GM23338 (cell line): ENCODE measurements at regions not wholly inside any gene's neighbourhood (a gene's known extent, or its start where the extent isn't known, plus 50 kb on each side); places are given as distances from the start of the nearest gene placed in this dataset.

Experiments
- ATAC-seq: fragments of 200-7000 bp; cut with Tn5 transposase; 3 replicates; pipeline ENCODE4 v1.9.1; 2020
- DNase-seq: peaks from one replicate; pipeline ENCODE4 v3.0.0-alpha.2; 2015; ENCODE audit warnings: low spot score
- H2AFZ ChIP-seq: fragments of 200-600 bp; sonication (generic); 2 replicates; pipeline ENCODE4 v1.8.0; 2016; ENCODE audit warnings: antibody characterized with exemption, mild to moderate bottlenecking, moderate library complexity
- H3F3A ChIP-seq: fragments of 200-600 bp; sonication (generic); replicated peaks from 2 replicates; pipeline ENCODE4 v1.8.0; 2017; ENCODE audit warnings: antibody characterized with exemption, mixed run types, low read depth
- H3K27ac ChIP-seq: fragments of 200-600 bp; sonication (generic); 2 replicates; pipeline ENCODE4 v1.6.1; 2016; ENCODE audit warnings: low read depth
- H3K27me3 ChIP-seq: fragments of 200-600 bp; sonication (generic); 2 replicates; pipeline ENCODE4 v1.8.0; 2016; ENCODE audit warnings: mild to moderate bottlenecking, mixed run types, moderate library complexity; ENCODE audit not compliant: insufficient read depth
- H3K36me3 ChIP-seq: fragments of 200-600 bp; sonication (generic); 2 replicates; pipeline ENCODE4 v1.8.0; 2016; ENCODE audit warnings: mild to moderate bottlenecking; ENCODE audit not compliant: insufficient read depth
- H3K4me1 ChIP-seq: fragments of 200-600 bp; sonication (generic); 2 replicates; pipeline ENCODE4 v1.8.0; 2016; ENCODE audit warnings: mild to moderate bottlenecking, moderate library complexity; ENCODE audit not compliant: insufficient read depth
- H3K4me2 ChIP-seq: fragments of 200-600 bp; sonication (generic); 2 replicates; pipeline ENCODE4 v1.7.1; 2017; ENCODE audit warnings: mixed run types
- H3K4me3 ChIP-seq: fragments of 200-600 bp; sonication (generic); 2 replicates; pipeline ENCODE4 v1.6.1; 2016; ENCODE audit warnings: mixed run types
- H3K79me2 ChIP-seq: fragments of 200-600 bp; sonication (generic); replicated peaks from 2 replicates; pipeline ENCODE4 v1.8.0; 2017; ENCODE audit warnings: mild to moderate bottlenecking; ENCODE audit not compliant: insufficient read depth
- H3K9me2 ChIP-seq: fragments of 200-600 bp; sonication (generic); 2 replicates; pipeline ENCODE4 v1.8.0; 2017; ENCODE audit not compliant: insufficient read depth
- H4K20me1 ChIP-seq: fragments of 200-600 bp; sonication (generic); replicated peaks from 2 replicates; pipeline ENCODE4 v1.8.0; 2017; ENCODE audit warnings: mild to moderate bottlenecking; ENCODE audit not compliant: insufficient read depth
- H3K27ac Mint-ChIP-seq: 2 replicates; pipeline ENCODE4 v1.8.0; 2020; ENCODE audit warnings: inconsistent platforms, mild to moderate bottlenecking, moderate library complexity, mixed read lengths
- H3K27me3 Mint-ChIP-seq: 3 replicates; pipeline ENCODE4 v1.8.0; 2022; ENCODE audit warnings: low read depth, mild to moderate bottlenecking, moderate library complexity, mixed read lengths, inconsistent platforms; ENCODE audit not compliant: insufficient read depth, poor library complexity
- H3K36me3 Mint-ChIP-seq: 3 replicates; pipeline ENCODE4 v1.8.0; 2021; ENCODE audit warnings: low read depth, mild to moderate bottlenecking, inconsistent platforms, moderate library complexity, mixed read lengths
- H3K4me1 Mint-ChIP-seq: 3 replicates; pipeline ENCODE4 v1.8.0; 2020; ENCODE audit warnings: mild to moderate bottlenecking, inconsistent platforms, mixed read lengths
- H3K4me3 Mint-ChIP-seq: 3 replicates; pipeline ENCODE4 v1.8.0; 2021; ENCODE audit warnings: moderate library complexity, mild to moderate bottlenecking, inconsistent platforms, mixed read lengths
- H3K9me3 Mint-ChIP-seq: 3 replicates; pipeline ENCODE4 v1.8.0; 2020; ENCODE audit warnings: moderate library complexity, mild to moderate bottlenecking, inconsistent platforms, mixed read lengths
- CREB1 ChIP-seq: fragments of 250-450 bp; sonication (Bioruptor Pico); IDR thresholded peaks from 2 replicates; pipeline ENCODE4 v1.5.0; 2020; ENCODE audit warnings: low read depth, mild to moderate bottlenecking, moderate library complexity
- CTCF ChIP-seq, 2 experiments: fragments of 200-600 bp in 1 of 2; sonication (generic) in 1 of 2; conservative IDR thresholded peaks; 2 replicates each; pipeline versions ENCODE4 v1.5.1 to v1.6.1; 2016 to 2017; ENCODE audit warnings: antibody characterized with exemption in 2 of 2, low read depth in 2 of 2, mild to moderate bottlenecking in 2 of 2, moderate library complexity in 1 of 2
- JUNB ChIP-seq: IDR thresholded peaks from one replicate; pipeline ENCODE4 v1.6.1; 2016; ENCODE audit warnings: antibody characterized with exemption; ENCODE audit not compliant: unreplicated experiment
- NANOG ChIP-seq: IDR thresholded peaks from 2 replicates; pipeline ENCODE4 v1.6.1; 2016; ENCODE audit warnings: antibody characterized with exemption, borderline replicate concordance
- POLR2AphosphoS5 ChIP-seq: IDR thresholded peaks from 2 replicates; pipeline ENCODE4 v1.6.1; 2016; ENCODE audit warnings: antibody characterized with exemption, low read depth
- REST ChIP-seq: IDR thresholded peaks from one replicate; pipeline ENCODE4 v1.6.1; 2018; ENCODE audit warnings: antibody characterized with exemption; ENCODE audit not compliant: unreplicated experiment
- STAT1 ChIP-seq: IDR thresholded peaks from one replicate; pipeline ENCODE4 v1.6.1; 2016; ENCODE audit warnings: antibody characterized with exemption; ENCODE audit not compliant: unreplicated experiment
- ZNF114 ChIP-seq: fragments of 250-450 bp; sonication (Bioruptor Pico); IDR thresholded peaks from 2 replicates; pipeline ENCODE4 v1.5.0; 2020; ENCODE audit warnings: mild to moderate bottlenecking, moderate library complexity
- ZNF331 ChIP-seq: fragments of 250-450 bp; sonication (Bioruptor Pico); IDR thresholded peaks from 2 replicates; pipeline ENCODE4 v1.5.0; 2020; ENCODE audit warnings: low read depth, mild to moderate bottlenecking, moderate library complexity
- ZNF462 ChIP-seq: fragments of 250-450 bp; sonication (Bioruptor Pico); IDR thresholded peaks from 2 replicates; pipeline ENCODE4 v1.5.0; 2020; ENCODE audit warnings: mild to moderate bottlenecking, moderate library complexity

- no peak for TF ChIP-seq CTCF (conservative IDR thresholded peaks at IDR 0.05; ENCODE audit: low read depth in 2 of 2)
- no peak for TF ChIP-seq JUNB
- TF ChIP-seq POLR2AphosphoS5, result no peak
- TF ChIP-seq NANOG, result no peak
- TF ChIP-seq CREB1 (CRISPR knock-in tag), result no peak
- no peak for TF ChIP-seq STAT1
These were observed 91.8 kb upstream of the RTL6 start (continued) for GRCh38 chr22:44589831-44590230.

GRCh38 chr22:44588348-44588747 is 90.3 kb upstream of the RTL6 start:
- H3K27me3 Mint-ChIP-seq, result peaks cover 13% of the 10 kb centered on the region
- no peaks in the 10 kb centered on the region for H3K27me3 ChIP-seq
- no peak overlapping the region for H3K4me3 ChIP-seq
- no peak overlapping the region for H3K27ac Mint-ChIP-seq
- peaks cover 1% of the 10 kb centered on the region; the same call in 1 of the 3 replicates for H3K4me1 Mint-ChIP-seq
- no peaks in the 10 kb centered on the region; the same call in 1 of the 2 replicates for H3K36me3 ChIP-seq
- no peaks in the 10 kb centered on the region for H4K20me1 ChIP-seq
- H3K4me1 ChIP-seq, result no peaks in the 10 kb centered on the region
- no peak overlapping the region for H3K27ac ChIP-seq
- no peaks in the 10 kb centered on the region for H3K9me2 ChIP-seq
- ATAC-seq (no peak), DNase-seq (no peak)
- H3K4me2 ChIP-seq, result no peak overlapping the region
- TF ChIP-seq ZNF114 (no peak), ZNF331 (no peak), STAT1 (no peak), POLR2AphosphoS5 (no peak), ZNF462 (CRISPR knock-in tag) (no peak), JUNB (no peak), CREB1 (CRISPR knock-in tag) (no peak), REST (no peak)
- H3F3A ChIP-seq, result no peaks in the 10 kb centered on the region
- H3K36me3 Mint-ChIP-seq, result peaks cover 4% of the 10 kb centered on the region; the same call in 2 of the 3 replicates
- H2AFZ ChIP-seq, result no peak overlapping the region
- no peak overlapping the region for H3K4me3 Mint-ChIP-seq
- H3K9me3 Mint-ChIP-seq, result peaks cover 15% of the 10 kb centered on the region
- no peaks in the 10 kb centered on the region for H3K79me2 ChIP-seq
